ENCODE measurements at regions not wholly inside any gene's neighbourhood (a gene's known extent, or its start where the extent isn't known, plus 50 kb on each side); places are given as distances from the start of the nearest gene placed in this dataset.
A peak's percentile ranks its signal among the peaks of the same experiment; 100 is the strongest.

- no peak for DNase-seq (ENCODE audit: low spot score)
- TF ChIP-seq, protein P1, sequence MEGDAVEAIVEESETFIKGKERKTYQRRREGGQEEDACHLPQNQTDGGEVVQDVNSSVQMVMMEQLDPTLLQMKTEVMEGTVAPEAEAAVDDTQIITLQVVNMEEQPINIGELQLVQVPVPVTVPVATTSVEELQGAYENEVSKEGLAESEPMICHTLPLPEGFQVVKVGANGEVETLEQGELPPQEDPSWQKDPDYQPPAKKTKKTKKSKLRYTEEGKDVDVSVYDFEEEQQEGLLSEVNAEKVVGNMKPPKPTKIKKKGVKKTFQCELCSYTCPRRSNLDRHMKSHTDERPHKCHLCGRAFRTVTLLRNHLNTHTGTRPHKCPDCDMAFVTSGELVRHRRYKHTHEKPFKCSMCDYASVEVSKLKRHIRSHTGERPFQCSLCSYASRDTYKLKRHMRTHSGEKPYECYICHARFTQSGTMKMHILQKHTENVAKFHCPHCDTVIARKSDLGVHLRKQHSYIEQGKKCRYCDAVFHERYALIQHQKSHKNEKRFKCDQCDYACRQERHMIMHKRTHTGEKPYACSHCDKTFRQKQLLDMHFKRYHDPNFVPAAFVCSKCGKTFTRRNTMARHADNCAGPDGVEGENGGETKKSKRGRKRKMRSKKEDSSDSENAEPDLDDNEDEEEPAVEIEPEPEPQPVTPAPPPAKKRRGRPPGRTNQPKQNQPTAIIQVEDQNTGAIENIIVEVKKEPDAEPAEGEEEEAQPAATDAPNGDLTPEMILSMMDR (IDR thresholded peaks at IDR 0.05; ENCODE audit: extremely low read depth, insufficient read depth, missing control alignments), result no peak
- in situ Hi-C loops (cut with MboI; ENCODE audit: low pct_unique_long_range_greater_than_20kb, low sequenced_read_pairs, unreplicated experiment), result no loop called here
Observed at GRCh38 chr7:52758356-52758755, 277.1 kb upstream of the POM121L12 start.

DNA sequence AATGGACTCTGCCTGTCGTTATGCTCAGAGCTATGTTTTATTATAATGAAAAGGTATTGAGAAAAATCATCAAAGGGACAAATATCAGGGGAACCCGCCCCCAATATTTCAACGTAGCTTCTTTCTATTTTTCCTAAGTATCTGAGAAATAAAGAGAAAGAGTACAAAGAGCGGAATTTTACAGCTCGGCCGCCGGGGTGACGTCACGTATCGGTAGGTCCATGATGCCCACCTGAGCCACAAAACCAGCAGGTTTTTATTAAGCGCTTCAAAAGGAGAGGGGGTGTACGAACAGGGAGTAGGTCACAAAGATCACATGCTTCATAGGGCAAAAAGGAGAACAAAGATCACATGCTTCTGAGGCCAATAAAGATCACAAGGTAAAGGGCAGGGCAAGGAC is 281.6 kb upstream of the POM121L12 start:
- DNase-seq (ENCODE audit: low spot score), result no peak
- TF ChIP-seq, protein P1 (IDR thresholded peaks at IDR 0.05; ENCODE audit: extremely low read depth, insufficient read depth, missing control alignments), result no peak
- in situ Hi-C loops (cut with MboI; ENCODE audit: low pct_unique_long_range_greater_than_20kb, low sequenced_read_pairs, unreplicated experiment), result no loop called here

DNA sequence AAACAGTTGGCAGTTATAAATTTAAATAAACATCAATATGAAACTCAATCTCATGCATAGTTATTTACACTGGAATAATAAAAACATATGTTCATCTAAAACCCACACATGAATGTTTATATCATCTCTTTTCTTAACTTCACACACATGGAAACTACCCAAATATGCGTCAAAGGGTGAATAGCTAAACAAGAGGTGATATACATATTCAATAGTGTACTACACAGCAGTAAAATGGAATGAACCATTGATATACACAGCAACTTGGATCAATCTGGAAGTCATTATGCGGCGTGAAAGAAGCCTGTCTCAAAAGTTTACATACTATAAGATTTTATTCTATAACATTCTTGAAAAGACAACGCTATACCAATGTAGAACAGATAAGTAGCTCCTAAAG is 282.5 kb upstream of the POM121L12 start:
- no peak for DNase-seq (ENCODE audit: low spot score)
- TF ChIP-seq, protein P1 (IDR thresholded peaks at IDR 0.05; ENCODE audit: extremely low read depth, insufficient read depth, missing control alignments), result no peak
- in situ Hi-C loops (cut with MboI; ENCODE audit: low pct_unique_long_range_greater_than_20kb, low sequenced_read_pairs, unreplicated experiment), result no loop called here

DNA sequence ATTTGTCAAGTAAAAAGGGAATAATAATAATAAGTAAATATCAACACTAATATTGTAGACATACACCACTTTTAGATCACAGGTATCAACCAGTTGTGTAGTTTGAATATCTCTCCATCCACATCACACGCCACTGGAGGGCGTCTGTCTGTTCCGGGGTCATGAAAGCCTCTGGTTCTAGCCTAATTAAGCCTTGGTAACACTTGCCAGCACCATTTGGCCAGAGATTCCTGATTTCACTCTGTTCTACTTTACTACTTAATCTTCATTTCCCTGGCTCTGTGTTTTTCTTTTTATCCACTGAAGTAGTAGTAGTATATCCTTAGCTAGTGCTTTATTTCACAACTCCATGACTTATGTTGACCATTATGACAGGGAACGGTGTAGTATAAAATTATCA is 285.6 kb upstream of the POM121L12 start:
- DNase-seq (ENCODE audit: low spot score), result no peak
- in situ Hi-C loops (cut with MboI; ENCODE audit: low pct_unique_long_range_greater_than_20kb, low sequenced_read_pairs, unreplicated experiment), result no loop called here
- TF ChIP-seq, protein P1 (IDR thresholded peaks at IDR 0.05; ENCODE audit: extremely low read depth, insufficient read depth, missing control alignments), result peak; percentile 25

DNA sequence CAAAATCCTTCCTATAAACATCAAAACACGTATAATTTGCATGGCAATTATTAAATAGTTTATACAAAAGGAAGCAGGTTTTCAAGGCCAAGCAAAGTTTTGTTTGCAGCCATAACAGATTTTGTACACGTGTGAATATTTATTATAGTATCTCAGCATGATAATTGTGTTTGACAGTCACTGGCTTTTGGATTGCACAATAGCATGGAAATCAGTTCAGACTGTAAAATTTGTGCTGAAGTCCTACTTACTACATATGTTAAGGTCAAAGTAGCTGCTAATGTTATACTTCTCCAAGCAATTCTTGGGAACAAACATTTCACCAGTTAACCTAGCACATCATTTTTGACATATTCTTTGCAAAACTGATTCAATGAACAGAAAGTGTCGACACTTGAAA is 287.6 kb upstream of the POM121L12 start:
- in situ Hi-C loops (cut with MboI; ENCODE audit: low pct_unique_long_range_greater_than_20kb, low sequenced_read_pairs, unreplicated experiment), result no loop called here
- TF ChIP-seq, protein P1 (IDR thresholded peaks at IDR 0.05; ENCODE audit: extremely low read depth, insufficient read depth, missing control alignments), result no peak
- no peak for DNase-seq (ENCODE audit: low spot score)

DNA sequence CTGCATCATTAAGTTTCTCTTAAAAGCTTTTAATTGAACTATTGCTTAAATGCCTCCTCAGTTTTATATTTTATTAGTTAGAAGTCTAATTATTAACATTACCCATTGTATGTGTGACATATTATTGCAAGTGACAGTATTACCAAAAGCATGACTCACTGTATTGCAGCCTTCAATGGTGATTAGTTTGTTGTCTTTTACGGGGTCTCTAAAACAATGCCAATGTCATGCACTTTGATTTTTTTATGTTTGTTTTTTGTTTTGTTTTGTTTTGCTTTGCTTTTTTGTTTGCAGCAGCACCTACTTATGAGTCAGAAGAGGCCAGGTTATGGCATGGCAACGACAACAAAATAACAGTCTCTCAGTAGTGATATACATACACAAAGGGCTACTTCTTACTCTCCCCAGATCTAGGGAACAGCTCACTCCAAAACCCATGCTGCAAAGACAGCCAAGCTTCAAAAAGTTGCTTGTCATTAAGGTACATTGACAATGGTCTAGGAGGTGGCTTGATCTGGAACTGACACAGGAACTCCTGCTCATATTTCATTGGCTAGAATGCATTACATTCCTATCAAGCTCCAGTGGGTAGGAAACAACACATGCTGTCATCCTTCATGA is 293.7 kb upstream of the POM121L12 start:
- TF ChIP-seq, protein P1 (IDR thresholded peaks at IDR 0.05; ENCODE audit: extremely low read depth, insufficient read depth, missing control alignments), result no peak
- in situ Hi-C loops (cut with MboI; ENCODE audit: low pct_unique_long_range_greater_than_20kb, low sequenced_read_pairs, unreplicated experiment), result no loop called here
- no peak for DNase-seq (ENCODE audit: low spot score)
